HG03060 (cell line): ENCODE measurements at regions not wholly inside any gene's neighbourhood (a gene's known extent, or its start where the extent isn't known, plus 50 kb on each side); places are given as distances from the start of the nearest gene placed in this dataset.
"Not testable (repeated sequence)": the region's sequence is repeated elsewhere in the genome, so short reads cannot be mapped to it uniquely, and the experiment has no call there.

Experiments used
- ATAC-seq: cut with Tn5 transposase; IDR thresholded peaks from one replicate; pipeline ENCODE4 v1.9.1; 2021; ENCODE audit warnings: low read depth, moderate number of reproducible peaks; ENCODE audit not compliant: unreplicated experiment

DNA sequence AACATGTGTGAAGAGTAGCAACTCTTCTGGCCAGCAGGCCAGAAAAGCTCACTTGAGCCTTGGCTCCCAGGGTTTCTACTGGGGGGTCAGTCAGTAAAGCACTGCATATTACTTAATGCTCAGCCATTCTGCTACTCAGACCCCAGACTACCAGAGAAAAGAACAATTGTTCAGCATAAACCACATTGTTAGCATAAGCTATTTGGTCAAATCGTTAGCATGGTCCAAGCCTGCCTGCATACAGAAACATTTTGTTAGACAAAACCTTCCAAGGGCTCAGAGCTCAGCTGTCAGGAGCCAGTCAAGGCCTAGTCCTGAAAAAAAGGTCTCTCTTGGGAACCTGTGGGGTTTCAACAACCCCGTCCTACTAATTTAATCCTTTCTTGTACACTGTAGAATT lies 449.3 kb downstream of the PRR16 start:
- ATAC-seq: no peak

DNA sequence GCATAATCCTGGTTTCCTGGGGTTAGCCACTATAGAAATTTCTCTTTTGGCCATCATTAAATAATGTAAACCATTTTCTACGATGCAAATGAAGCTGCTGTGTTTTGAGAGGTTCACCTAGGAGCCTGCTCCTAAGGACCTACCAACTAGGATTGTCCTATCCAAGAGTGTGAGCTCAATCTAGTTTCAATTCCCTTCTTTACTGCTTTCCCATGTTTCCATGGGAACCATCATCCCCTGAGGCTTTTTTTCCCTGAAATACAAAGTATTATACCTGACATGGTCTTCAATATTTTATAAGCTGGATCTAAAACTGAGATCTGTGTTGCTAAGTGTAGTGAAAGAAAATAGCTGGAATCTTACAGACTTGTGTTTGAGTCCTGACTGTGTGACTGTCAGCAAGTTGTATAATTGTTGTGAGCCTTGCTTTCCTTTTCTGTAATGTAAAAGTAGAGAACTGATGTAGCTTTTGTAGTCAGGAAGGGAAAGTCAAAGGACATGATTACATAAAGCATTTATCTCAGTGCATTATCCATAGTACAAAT lies 453.2 kb downstream of the PRR16 start:
- ATAC-seq: no peak

- no peak for ATAC-seq
Measured at GRCh38 chr5:120919017-120919416, 454.9 kb downstream of the PRR16 start.

DNA sequence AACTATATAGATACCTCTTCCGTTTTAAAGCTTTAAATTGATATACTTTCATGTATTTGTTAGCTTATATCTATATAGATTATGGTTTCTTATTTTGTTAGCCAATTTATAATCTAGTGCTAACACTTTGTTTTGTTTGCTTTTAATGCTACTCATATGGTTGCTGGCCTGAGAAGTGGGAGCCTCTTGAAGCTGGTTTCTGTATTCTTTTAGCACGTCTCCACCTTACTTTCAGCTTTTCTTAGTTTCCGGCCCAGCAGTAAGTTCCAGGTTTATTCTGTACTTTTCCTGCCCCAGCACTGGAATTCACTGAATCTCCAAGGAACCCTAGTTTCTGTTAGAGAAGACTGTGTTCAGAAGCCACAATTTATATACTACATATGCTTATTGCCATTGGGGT lies 458.9 kb downstream of the PRR16 start:
- ATAC-seq: no peak

GRCh38 chr5:120926471-120926870 lies 462.4 kb downstream of the PRR16 start:
- ATAC-seq: no peak

GRCh38 chr5:120927950-120928530 lies 463.9 kb downstream of the PRR16 start:
- ATAC-seq: no peak

- no peak for ATAC-seq
Measured at GRCh38 chr5:120932480-120932879, 468.4 kb downstream of the PRR16 start.

GRCh38 chr5:120934031-120934430 lies 469.9 kb downstream of the PRR16 start:
- ATAC-seq: no peak

GRCh38 chr5:120936652-120937051 lies 472.6 kb downstream of the PRR16 start:
- ATAC-seq: no peak

DNA sequence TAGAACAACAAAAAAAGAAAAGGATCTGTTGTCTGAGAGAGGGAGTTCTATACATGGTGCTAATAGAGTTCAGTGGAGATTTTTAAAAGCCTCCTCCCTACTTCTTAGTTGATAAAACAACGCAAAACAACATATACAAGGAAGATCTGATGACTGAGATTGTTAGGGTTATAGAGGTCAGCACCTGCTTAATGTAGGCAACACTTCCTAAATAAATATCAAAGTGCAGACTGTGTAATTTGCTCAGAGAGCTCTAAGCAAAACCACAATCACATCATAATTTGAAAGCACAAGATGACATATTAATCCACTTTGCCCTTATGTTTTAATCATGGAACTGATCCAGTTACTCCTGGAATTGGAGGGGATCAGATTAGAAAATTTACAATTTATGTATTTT lies 474.5 kb downstream of the PRR16 start:
- no peak for ATAC-seq

DNA sequence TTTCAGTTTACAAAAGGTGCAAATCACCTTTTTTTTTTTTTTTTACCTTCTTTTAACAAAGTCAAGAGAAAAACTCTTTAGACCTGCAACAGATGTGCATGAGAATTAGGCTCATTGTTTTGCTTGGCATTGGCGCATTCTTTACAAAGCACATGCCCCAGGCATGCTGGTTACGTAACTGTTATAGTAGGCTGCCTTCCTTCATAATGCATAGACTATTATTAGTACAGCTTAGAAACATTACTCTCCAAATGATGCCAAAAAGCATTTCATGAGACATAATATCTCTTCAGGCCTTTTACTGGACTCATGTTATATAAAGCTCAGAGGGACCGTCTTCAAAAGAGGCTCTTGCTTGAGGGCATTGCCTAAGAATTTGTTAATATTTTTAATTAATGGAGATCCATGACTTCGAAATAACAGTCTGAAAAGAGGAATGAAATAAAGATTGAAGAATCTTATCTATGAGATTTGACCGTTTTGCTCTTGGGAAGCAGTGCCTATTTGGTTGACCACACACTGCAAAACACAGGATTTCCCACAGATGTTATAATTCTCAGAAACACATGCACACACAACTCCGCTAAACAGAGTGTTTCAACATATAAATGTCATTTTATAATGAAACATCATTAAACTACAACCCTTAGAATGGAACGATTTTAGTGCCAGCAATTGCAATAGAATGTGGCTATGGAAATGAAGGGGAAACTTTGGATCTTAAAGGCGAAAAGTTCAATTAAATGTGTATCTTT lies 478.7 kb downstream of the PRR16 start:
- ATAC-seq: no peak

DNA sequence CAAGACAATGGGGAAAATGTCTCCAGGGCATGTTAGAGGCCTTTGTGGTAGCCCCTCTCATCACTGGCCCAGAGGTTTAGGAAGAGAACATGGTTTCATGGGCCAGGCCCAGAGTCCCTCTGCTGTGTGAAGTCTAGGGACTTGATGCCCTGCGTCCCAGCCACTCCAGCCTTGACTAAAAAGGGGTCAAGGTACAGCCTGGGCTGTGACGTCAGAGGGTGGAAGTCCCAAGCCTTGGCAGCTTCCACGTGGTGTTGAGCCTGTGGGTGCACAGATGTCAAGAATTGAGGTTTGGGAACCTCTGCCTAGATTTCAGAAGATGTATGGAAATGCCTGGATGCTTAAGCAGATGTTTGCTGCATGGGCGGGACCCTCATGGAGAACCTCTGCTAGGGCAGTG lies 485.5 kb downstream of the PRR16 start:
- ATAC-seq: not testable (repeated sequence)

GRCh38 chr5:120953445-120953844 lies 489.3 kb downstream of the PRR16 start:
- not testable (repeated sequence) for ATAC-seq

DNA sequence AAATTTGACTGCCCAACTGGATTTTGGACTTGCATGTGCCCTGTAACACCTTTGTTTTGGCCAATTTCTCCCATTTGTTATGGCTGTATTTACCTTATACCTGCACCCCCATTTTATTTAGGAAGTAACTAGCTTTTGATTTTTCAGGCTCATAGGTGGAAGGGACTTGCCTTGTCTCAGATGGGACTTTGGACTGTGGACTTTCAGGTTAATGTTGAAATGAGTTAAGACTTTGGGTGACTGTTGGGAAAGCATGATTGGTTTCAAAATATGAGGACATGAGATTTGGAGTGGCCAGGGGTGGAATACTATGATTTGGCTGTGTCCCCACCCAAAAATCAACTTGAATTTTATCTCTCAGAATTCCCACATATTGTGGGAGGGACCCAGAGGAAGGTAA lies 490.2 kb downstream of the PRR16 start:
- ATAC-seq: no peak

GRCh38 chr5:120955795-120956194 lies 491.7 kb downstream of the PRR16 start:
- no peak for ATAC-seq

- ATAC-seq: no peak
Measured at GRCh38 chr5:120958877-120959485, 494.9 kb downstream of the PRR16 start.

- ATAC-seq: no peak
Measured at GRCh38 chr5:120960510-120960909, 496.4 kb downstream of the PRR16 start.

- no peak for ATAC-seq
Measured at GRCh38 chr5:120967366-120967765, 503.3 kb downstream of the PRR16 start.

GRCh38 chr5:120974690-120975089 lies 510.6 kb downstream of the PRR16 start:
- no peak for ATAC-seq

DNA sequence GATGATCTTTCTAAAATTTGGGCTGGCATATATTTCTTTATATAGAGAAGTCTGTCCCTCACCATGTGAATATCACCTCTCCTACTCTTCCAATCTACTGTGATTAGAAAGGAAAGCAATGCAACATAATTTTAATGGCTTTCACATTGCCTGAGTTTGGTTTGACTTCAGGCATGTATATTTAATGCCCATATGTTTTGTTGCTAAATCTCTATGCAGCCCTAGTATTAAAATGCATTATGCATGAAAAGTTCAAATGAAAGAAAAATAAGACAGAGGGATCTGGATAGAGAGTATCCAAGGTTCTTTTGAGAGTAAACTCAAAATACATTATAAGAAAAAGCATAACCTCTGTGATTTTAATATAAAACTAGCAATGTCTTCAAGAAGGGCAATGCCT lies 518.3 kb downstream of the PRR16 start:
- no peak for ATAC-seq

- no peak for ATAC-seq
Measured at GRCh38 chr5:120985526-120985925, 521.4 kb downstream of the PRR16 start.

GRCh38 chr5:120988491-120988890 lies 524.4 kb downstream of the PRR16 start:
- ATAC-seq: no peak
